ENCODE measurements at regions not wholly inside any gene's neighbourhood (a gene's known extent, or its start where the extent isn't known, plus 50 kb on each side); places are given as distances from the start of the nearest gene placed in this dataset.

- Histone ChIP-seq H3K9ac (ENCODE audit: low read depth in 1 of 2, low read length in 2 of 2) (no peak overlapping the region), H3K9me3 (ENCODE audit: control insufficient read depth in 2 of 2, low read length in 2 of 2) (no peaks in the 10 kb centered on the region), H3K4me1 (ENCODE audit: control insufficient read depth in 2 of 2, insufficient read depth in 2 of 2, low read length in 2 of 2) (no peaks in the 10 kb centered on the region), H3K27me3 (ENCODE audit: control insufficient read depth in 2 of 2, insufficient read depth in 2 of 2, low read length in 2 of 2) (no peaks in the 10 kb centered on the region), H3K27ac (ENCODE audit: low read depth in 2 of 2, low read length in 2 of 2) (no peak overlapping the region), H3K36me3 (ENCODE audit: control insufficient read depth in 2 of 2, insufficient read depth in 2 of 2, low read length in 2 of 2) (no peaks in the 10 kb centered on the region), H3K4me3 (ENCODE audit: low read length in 2 of 2) (no peak overlapping the region)
These were observed 527.3 kb upstream of the GHITM start for GRCh38 chr10:83612050-83612449.

DNA sequence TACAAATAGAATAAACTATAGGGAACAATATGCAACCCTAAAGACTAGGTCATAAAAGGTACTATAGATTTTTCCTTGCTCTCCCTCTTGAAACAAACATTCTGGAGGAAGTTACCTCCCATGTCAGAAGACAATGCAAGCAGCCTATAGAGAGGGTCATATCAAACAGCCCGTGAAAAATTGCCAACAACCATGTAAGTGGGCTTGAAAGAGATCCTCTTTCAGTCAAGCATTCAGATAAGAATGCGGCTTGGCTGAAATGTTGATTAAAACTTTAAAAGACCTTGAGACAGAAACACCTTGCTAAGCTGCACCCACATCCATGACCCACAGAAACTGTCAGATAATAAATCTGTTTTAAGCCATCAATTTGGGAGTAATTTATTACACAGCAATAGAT, 526.6 kb upstream of the GHITM start:
- H3K4me3 ChIP-seq (ENCODE audit: low read length in 2 of 2): no peak overlapping the region
- no peaks in the 10 kb centered on the region for H3K4me1 ChIP-seq (ENCODE audit: control insufficient read depth in 2 of 2, insufficient read depth in 2 of 2, low read length in 2 of 2)
- H3K27ac ChIP-seq (ENCODE audit: low read depth in 2 of 2, low read length in 2 of 2): no peak overlapping the region
- no peaks in the 10 kb centered on the region for H3K9me3 ChIP-seq (ENCODE audit: control insufficient read depth in 2 of 2, low read length in 2 of 2)
- no peaks in the 10 kb centered on the region for H3K36me3 ChIP-seq (ENCODE audit: control insufficient read depth in 2 of 2, insufficient read depth in 2 of 2, low read length in 2 of 2)
- no peaks in the 10 kb centered on the region for H3K27me3 ChIP-seq (ENCODE audit: control insufficient read depth in 2 of 2, insufficient read depth in 2 of 2, low read length in 2 of 2)
- H3K9ac ChIP-seq (ENCODE audit: low read depth in 1 of 2, low read length in 2 of 2): no peak overlapping the region

DNA sequence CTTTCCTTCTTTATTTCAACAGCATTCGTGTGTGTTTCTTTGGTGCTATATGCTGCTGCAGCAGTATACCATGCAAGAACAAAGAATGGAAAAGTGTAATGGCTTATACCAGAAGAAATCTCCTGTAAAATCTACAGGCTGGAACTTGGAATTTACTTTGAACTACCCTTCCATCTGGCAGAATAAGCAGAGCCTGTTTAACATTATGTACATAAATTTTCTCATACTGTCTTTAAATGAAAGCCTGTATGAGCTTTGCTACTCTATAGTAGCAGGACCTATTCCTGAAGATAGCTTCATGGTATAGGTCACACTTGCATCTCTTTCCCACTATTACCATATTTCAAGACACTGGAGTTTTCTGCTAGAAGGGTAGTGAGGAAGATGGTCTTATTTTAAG, 522.1 kb upstream of the GHITM start:
- no peak overlapping the region for H3K9ac ChIP-seq (ENCODE audit: low read depth in 1 of 2, low read length in 2 of 2)
- no peak overlapping the region for H3K4me3 ChIP-seq (ENCODE audit: low read length in 2 of 2)
- no peaks in the 10 kb centered on the region for H3K27me3 ChIP-seq (ENCODE audit: control insufficient read depth in 2 of 2, insufficient read depth in 2 of 2, low read length in 2 of 2)
- H3K9me3 ChIP-seq (ENCODE audit: control insufficient read depth in 2 of 2, low read length in 2 of 2): no peaks in the 10 kb centered on the region
- H3K4me1 ChIP-seq (ENCODE audit: control insufficient read depth in 2 of 2, insufficient read depth in 2 of 2, low read length in 2 of 2): no peaks in the 10 kb centered on the region
- no peaks in the 10 kb centered on the region for H3K36me3 ChIP-seq (ENCODE audit: control insufficient read depth in 2 of 2, insufficient read depth in 2 of 2, low read length in 2 of 2)
- H3K27ac ChIP-seq (ENCODE audit: low read depth in 2 of 2, low read length in 2 of 2): no peak overlapping the region

DNA sequence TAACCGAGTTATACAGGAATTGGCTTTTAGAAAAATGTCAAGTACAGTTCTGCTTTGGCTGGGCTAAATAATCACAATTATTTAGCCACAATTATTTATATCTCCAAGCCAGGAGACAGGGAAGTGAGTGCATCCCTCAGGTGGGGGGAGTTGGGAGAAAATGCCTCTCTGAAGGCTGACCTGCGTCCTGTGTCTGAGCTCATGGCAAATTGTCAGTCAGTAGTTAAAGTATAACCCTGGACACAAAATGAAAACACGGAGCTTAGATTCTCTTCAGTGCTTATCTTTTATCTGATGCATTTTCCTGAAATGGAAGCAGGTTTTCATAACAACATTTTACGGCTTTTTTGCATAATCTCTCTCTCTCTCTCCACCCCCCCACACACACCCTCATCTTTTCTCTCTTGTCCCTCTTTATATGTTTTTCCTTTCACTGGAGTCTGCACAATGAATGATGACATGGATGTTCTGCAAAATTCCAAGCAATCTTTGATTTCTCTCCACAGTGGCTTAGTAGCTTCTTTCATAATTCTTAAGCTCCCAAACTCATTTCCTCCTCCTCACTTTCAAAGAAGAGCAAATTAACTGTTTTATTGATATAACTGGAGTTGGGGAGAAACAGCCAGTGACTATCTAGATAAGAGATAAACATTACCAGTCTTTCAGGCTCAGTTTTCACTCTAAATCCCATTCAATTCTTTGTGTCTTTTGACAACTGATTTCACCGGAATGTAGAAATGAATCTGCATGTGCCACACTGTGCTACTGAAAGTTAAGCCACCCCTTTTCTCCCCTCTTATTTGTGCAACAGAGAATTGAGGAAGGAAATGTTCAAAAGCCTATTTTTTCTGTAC, 521.4 kb upstream of the GHITM start:
- H3K36me3 ChIP-seq (ENCODE audit: control insufficient read depth in 2 of 2, insufficient read depth in 2 of 2, low read length in 2 of 2): no peaks in the 10 kb centered on the region
- H3K4me1 ChIP-seq (ENCODE audit: control insufficient read depth in 2 of 2, insufficient read depth in 2 of 2, low read length in 2 of 2): no peaks in the 10 kb centered on the region
- no peak overlapping the region for H3K27ac ChIP-seq (ENCODE audit: low read depth in 2 of 2, low read length in 2 of 2)
- H3K9me3 ChIP-seq (ENCODE audit: control insufficient read depth in 2 of 2, low read length in 2 of 2): no peaks in the 10 kb centered on the region
- no peak overlapping the region for H3K9ac ChIP-seq (ENCODE audit: low read depth in 1 of 2, low read length in 2 of 2)
- H3K27me3 ChIP-seq (ENCODE audit: control insufficient read depth in 2 of 2, insufficient read depth in 2 of 2, low read length in 2 of 2): no peaks in the 10 kb centered on the region
- H3K4me3 ChIP-seq (ENCODE audit: low read length in 2 of 2): no peak overlapping the region

GRCh38 chr10:83625831-83626360, 513.4 kb upstream of the GHITM start:
- no peaks in the 10 kb centered on the region for H3K4me1 ChIP-seq (ENCODE audit: control insufficient read depth in 2 of 2, insufficient read depth in 2 of 2, low read length in 2 of 2)
- H3K9me3 ChIP-seq (ENCODE audit: control insufficient read depth in 2 of 2, low read length in 2 of 2): no peaks in the 10 kb centered on the region
- H3K36me3 ChIP-seq (ENCODE audit: control insufficient read depth in 2 of 2, insufficient read depth in 2 of 2, low read length in 2 of 2): no peaks in the 10 kb centered on the region
- H3K4me3 ChIP-seq (ENCODE audit: low read length in 2 of 2): no peak overlapping the region
- no peaks in the 10 kb centered on the region for H3K27me3 ChIP-seq (ENCODE audit: control insufficient read depth in 2 of 2, insufficient read depth in 2 of 2, low read length in 2 of 2)
- H3K9ac ChIP-seq (ENCODE audit: low read depth in 1 of 2, low read length in 2 of 2): no peak overlapping the region
- no peak overlapping the region for H3K27ac ChIP-seq (ENCODE audit: low read depth in 2 of 2, low read length in 2 of 2)

DNA sequence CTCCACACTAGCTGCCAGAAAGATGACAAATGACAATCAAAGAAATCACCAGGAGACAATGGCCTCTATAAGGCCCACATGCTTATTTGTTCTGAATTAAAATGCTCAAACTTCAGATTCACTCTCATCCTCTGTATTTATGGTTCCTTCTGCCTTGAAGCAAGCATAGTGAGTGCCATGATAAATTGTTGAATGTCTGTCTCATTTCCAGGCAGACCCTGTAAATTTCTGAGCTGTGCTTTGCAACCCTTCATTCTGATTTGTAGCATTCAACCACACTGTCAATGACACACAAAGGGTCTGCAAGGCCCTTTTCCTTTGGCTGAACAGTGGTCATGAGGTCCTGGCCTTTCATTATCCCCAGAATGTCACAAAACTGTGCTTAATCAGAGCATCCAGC, 506.6 kb upstream of the GHITM start:
- H3K36me3 ChIP-seq (ENCODE audit: control insufficient read depth in 2 of 2, insufficient read depth in 2 of 2, low read length in 2 of 2): no peaks in the 10 kb centered on the region
- H3K9me3 ChIP-seq (ENCODE audit: control insufficient read depth in 2 of 2, low read length in 2 of 2): no peaks in the 10 kb centered on the region
- H3K9ac ChIP-seq (ENCODE audit: low read depth in 1 of 2, low read length in 2 of 2): no peak overlapping the region
- no peaks in the 10 kb centered on the region for H3K4me1 ChIP-seq (ENCODE audit: control insufficient read depth in 2 of 2, insufficient read depth in 2 of 2, low read length in 2 of 2)
- no peak overlapping the region for H3K27ac ChIP-seq (ENCODE audit: low read depth in 2 of 2, low read length in 2 of 2)
- H3K27me3 ChIP-seq (ENCODE audit: control insufficient read depth in 2 of 2, insufficient read depth in 2 of 2, low read length in 2 of 2): no peaks in the 10 kb centered on the region
- H3K4me3 ChIP-seq (ENCODE audit: low read length in 2 of 2): no peak overlapping the region

GRCh38 chr10:83633547-83633946, 505.8 kb upstream of the GHITM start:
- Histone ChIP-seq H3K9ac (ENCODE audit: low read depth in 1 of 2, low read length in 2 of 2) (no peak overlapping the region), H3K9me3 (ENCODE audit: control insufficient read depth in 2 of 2, low read length in 2 of 2) (no peaks in the 10 kb centered on the region), H3K4me3 (ENCODE audit: low read length in 2 of 2) (no peak overlapping the region), H3K27ac (ENCODE audit: low read depth in 2 of 2, low read length in 2 of 2) (no peak overlapping the region), H3K4me1 (ENCODE audit: control insufficient read depth in 2 of 2, insufficient read depth in 2 of 2, low read length in 2 of 2) (no peaks in the 10 kb centered on the region), H3K36me3 (ENCODE audit: control insufficient read depth in 2 of 2, insufficient read depth in 2 of 2, low read length in 2 of 2) (no peaks in the 10 kb centered on the region), H3K27me3 (ENCODE audit: control insufficient read depth in 2 of 2, insufficient read depth in 2 of 2, low read length in 2 of 2) (no peaks in the 10 kb centered on the region)

DNA sequence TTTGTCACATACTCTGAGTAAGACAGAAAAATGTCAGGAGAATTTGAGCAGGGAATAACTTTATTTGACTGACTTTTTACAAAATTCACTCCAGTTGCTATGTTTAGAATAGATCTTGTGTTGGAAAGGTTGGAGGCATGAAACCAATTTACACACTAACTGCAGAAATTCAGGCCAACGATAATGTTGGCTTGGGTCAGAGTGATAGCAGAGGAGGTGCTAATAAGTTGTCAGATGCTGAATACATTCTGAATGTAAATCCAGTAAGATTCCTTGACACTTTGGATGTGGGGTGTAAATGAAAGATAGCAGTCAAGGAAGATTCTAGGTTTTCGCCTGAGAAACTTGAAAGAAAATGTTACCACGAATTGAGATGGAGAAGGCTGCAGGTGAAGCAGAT, 502.5 kb upstream of the GHITM start:
- Histone ChIP-seq H3K27me3 (ENCODE audit: control insufficient read depth in 2 of 2, insufficient read depth in 2 of 2, low read length in 2 of 2) (no peaks in the 10 kb centered on the region), H3K27ac (ENCODE audit: low read depth in 2 of 2, low read length in 2 of 2) (no peak overlapping the region), H3K4me3 (ENCODE audit: low read length in 2 of 2) (no peak overlapping the region), H3K4me1 (ENCODE audit: control insufficient read depth in 2 of 2, insufficient read depth in 2 of 2, low read length in 2 of 2) (no peaks in the 10 kb centered on the region), H3K9me3 (ENCODE audit: control insufficient read depth in 2 of 2, low read length in 2 of 2) (no peaks in the 10 kb centered on the region), H3K36me3 (ENCODE audit: control insufficient read depth in 2 of 2, insufficient read depth in 2 of 2, low read length in 2 of 2) (no peaks in the 10 kb centered on the region), H3K9ac (ENCODE audit: low read depth in 1 of 2, low read length in 2 of 2) (no peak overlapping the region)

GRCh38 chr10:83647526-83647925, 491.8 kb upstream of the GHITM start:
- Histone ChIP-seq H3K9me3 (ENCODE audit: control insufficient read depth in 2 of 2, low read length in 2 of 2) (no peaks in the 10 kb centered on the region), H3K36me3 (ENCODE audit: control insufficient read depth in 2 of 2, insufficient read depth in 2 of 2, low read length in 2 of 2) (no peaks in the 10 kb centered on the region), H3K27me3 (ENCODE audit: control insufficient read depth in 2 of 2, insufficient read depth in 2 of 2, low read length in 2 of 2) (no peaks in the 10 kb centered on the region), H3K4me1 (ENCODE audit: control insufficient read depth in 2 of 2, insufficient read depth in 2 of 2, low read length in 2 of 2) (no peaks in the 10 kb centered on the region), H3K27ac (ENCODE audit: low read depth in 2 of 2, low read length in 2 of 2) (no peak overlapping the region), H3K4me3 (ENCODE audit: low read length in 2 of 2) (no peak overlapping the region), H3K9ac (ENCODE audit: low read depth in 1 of 2, low read length in 2 of 2) (no peak overlapping the region)

DNA sequence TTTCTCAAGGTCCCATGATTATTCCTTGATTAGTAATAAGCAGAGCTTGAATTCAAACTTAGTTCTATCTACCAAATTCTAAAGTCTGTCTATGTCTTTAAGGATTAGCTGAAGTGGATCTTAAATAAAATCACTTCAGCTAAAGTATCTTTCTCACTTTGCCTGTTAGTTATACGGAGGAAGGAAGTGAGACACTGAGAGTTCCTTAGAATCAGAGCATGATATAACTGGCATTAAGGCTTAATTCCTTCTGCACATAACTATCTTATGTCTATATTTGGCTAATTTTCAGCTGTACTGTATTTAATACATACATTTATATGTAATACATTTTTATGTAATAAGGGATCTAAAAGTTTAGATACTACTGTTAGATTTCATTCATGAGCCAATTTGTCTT, 491.1 kb upstream of the GHITM start:
- Histone ChIP-seq H3K27ac (ENCODE audit: low read depth in 2 of 2, low read length in 2 of 2) (no peak overlapping the region), H3K9ac (ENCODE audit: low read depth in 1 of 2, low read length in 2 of 2) (no peak overlapping the region), H3K36me3 (ENCODE audit: control insufficient read depth in 2 of 2, insufficient read depth in 2 of 2, low read length in 2 of 2) (no peaks in the 10 kb centered on the region), H3K27me3 (ENCODE audit: control insufficient read depth in 2 of 2, insufficient read depth in 2 of 2, low read length in 2 of 2) (no peaks in the 10 kb centered on the region), H3K4me1 (ENCODE audit: control insufficient read depth in 2 of 2, insufficient read depth in 2 of 2, low read length in 2 of 2) (no peaks in the 10 kb centered on the region), H3K9me3 (ENCODE audit: control insufficient read depth in 2 of 2, low read length in 2 of 2) (no peaks in the 10 kb centered on the region), H3K4me3 (ENCODE audit: low read length in 2 of 2) (no peak overlapping the region)

All from mucosa of rectum (tissue), 2 donors.